ENCODE measurements at regions not wholly inside any gene's neighbourhood (a gene's known extent, or its start where the extent isn't known, plus 50 kb on each side); places are given as distances from the start of the nearest gene placed in this dataset.
A peak's percentile ranks its signal among the peaks of the same experiment; 100 is the strongest.

- Histone ChIP-seq H3K4me2 (ENCODE audit: low read length) (no peak overlapping the region), H4K20me1 (ENCODE audit: insufficient read depth, low read length) (no peaks in the 10 kb centered on the region), H3K36me3 (replicated peaks; ENCODE audit: low read depth, low read length) (no peaks in the 10 kb centered on the region), H3K4me3 (ENCODE audit: low read length) (no peak overlapping the region), H3K27me3 (ENCODE audit: low read depth, low read length) (no peaks in the 10 kb centered on the region), H3K9ac (ENCODE audit: low read length) (no peak overlapping the region), H3K4me1 (ENCODE audit: low read length) (peaks cover 28% of the 10 kb centered on the region), H3K79me2 (ENCODE audit: low read length) (no peaks in the 10 kb centered on the region), H3K27ac (ENCODE audit: low read length) (no peak overlapping the region), H3K9me3 (ENCODE audit: insufficient read depth, low read length) (peaks cover 5% of the 10 kb centered on the region; the same call in 1 of the 2 replicates), H2AFZ (ENCODE audit: low read depth, low read length) (no peak overlapping the region)
- TF ChIP-seq CTCF (IDR thresholded peaks at IDR 0.05; ENCODE audit: low read depth, low read length), result no peak
- no peak for TF ChIP-seq EZH2phosphoT487 (IDR thresholded peaks at IDR 0.05; ENCODE audit: low read depth)
These were observed 77.5 kb upstream of the CUX1 start for GRCh38 chr7:101739775-101740398.

- Histone ChIP-seq H3K79me2 (ENCODE audit: low read length) (no peaks in the 10 kb centered on the region), H3K27ac (ENCODE audit: low read length) (no peak overlapping the region), H3K9ac (ENCODE audit: low read length) (no peak overlapping the region), H2AFZ (ENCODE audit: low read depth, low read length) (no peak overlapping the region), H3K4me2 (ENCODE audit: low read length) (peak overlapping the region; percentile 10; the same call in 1 of the 2 replicates), H4K20me1 (ENCODE audit: insufficient read depth, low read length) (no peaks in the 10 kb centered on the region), H3K4me1 (ENCODE audit: low read length) (peaks cover 40% of the 10 kb centered on the region), H3K9me3 (ENCODE audit: insufficient read depth, low read length) (peaks cover 5% of the 10 kb centered on the region; the same call in 1 of the 2 replicates), H3K4me3 (ENCODE audit: low read length) (no peak overlapping the region), H3K36me3 (replicated peaks; ENCODE audit: low read depth, low read length) (no peaks in the 10 kb centered on the region), H3K27me3 (ENCODE audit: low read depth, low read length) (no peaks in the 10 kb centered on the region)
- TF ChIP-seq CTCF (IDR thresholded peaks at IDR 0.05; ENCODE audit: low read depth, low read length) (no peak), EZH2phosphoT487 (IDR thresholded peaks at IDR 0.05; ENCODE audit: low read depth) (no peak)
These were observed 76.3 kb upstream of the CUX1 start for GRCh38 chr7:101740981-101741725.

- H3K4me3 ChIP-seq (ENCODE audit: low read length), result peak overlapping the region; percentile 84
- no peaks in the 10 kb centered on the region for H3K79me2 ChIP-seq (ENCODE audit: low read length)
- TF ChIP-seq EZH2phosphoT487 (IDR thresholded peaks at IDR 0.05; ENCODE audit: low read depth) (no peak), CTCF (IDR thresholded peaks at IDR 0.05; ENCODE audit: low read depth, low read length) (peak; percentile 82)
- no peaks in the 10 kb centered on the region for H3K36me3 ChIP-seq (replicated peaks; ENCODE audit: low read depth, low read length)
- H3K9me3 ChIP-seq (ENCODE audit: insufficient read depth, low read length), result peaks cover 5% of the 10 kb centered on the region; the same call in 1 of the 2 replicates
- H4K20me1 ChIP-seq (ENCODE audit: insufficient read depth, low read length), result no peaks in the 10 kb centered on the region
- H3K27me3 ChIP-seq (ENCODE audit: low read depth, low read length), result no peaks in the 10 kb centered on the region
- peak overlapping the region; percentile 65 for H3K9ac ChIP-seq (ENCODE audit: low read length)
- peak overlapping the region; percentile 79 for H3K4me2 ChIP-seq (ENCODE audit: low read length)
- H3K4me1 ChIP-seq (ENCODE audit: low read length), result peaks cover 63% of the 10 kb centered on the region
- H3K27ac ChIP-seq (ENCODE audit: low read length), result peak overlapping the region; percentile 63
- H2AFZ ChIP-seq (ENCODE audit: low read depth, low read length), result peak overlapping the region; percentile 71
These were observed 74.0 kb upstream of the CUX1 start for GRCh38 chr7:101743241-101743994.

- Histone ChIP-seq H3K79me2 (ENCODE audit: low read length) (no peaks in the 10 kb centered on the region), H4K20me1 (ENCODE audit: insufficient read depth, low read length) (no peaks in the 10 kb centered on the region), H3K4me3 (ENCODE audit: low read length) (peak overlapping the region; percentile 84), H3K9me3 (ENCODE audit: insufficient read depth, low read length) (peaks cover 5% of the 10 kb centered on the region; the same call in 1 of the 2 replicates), H3K36me3 (replicated peaks; ENCODE audit: low read depth, low read length) (no peaks in the 10 kb centered on the region), H3K27ac (ENCODE audit: low read length) (peak overlapping the region; percentile 63), H3K4me2 (ENCODE audit: low read length) (peak overlapping the region; percentile 79), H3K4me1 (ENCODE audit: low read length) (peaks cover 63% of the 10 kb centered on the region), H3K9ac (ENCODE audit: low read length) (peak overlapping the region; percentile 65), H2AFZ (ENCODE audit: low read depth, low read length) (peak overlapping the region; percentile 71; the same call in 1 of the 2 replicates), H3K27me3 (ENCODE audit: low read depth, low read length) (no peaks in the 10 kb centered on the region)
- no peak for TF ChIP-seq CTCF (IDR thresholded peaks at IDR 0.05; ENCODE audit: low read depth, low read length)
- TF ChIP-seq EZH2phosphoT487 (IDR thresholded peaks at IDR 0.05; ENCODE audit: low read depth), result no peak
These were observed 73.4 kb upstream of the CUX1 start for GRCh38 chr7:101743995-101744360.

All from OCI-LY3 (cell line).